Activated T-cell treated with anti-CD3 and anti-CD28 coated beads, Interleukin-2, amount 50 U/mL, for 4 hours (primary cell): ENCODE measurements at regions not wholly inside any gene's neighbourhood (a gene's known extent, or its start where the extent isn't known, plus 50 kb on each side); places are given as distances from the start of the nearest gene placed in this dataset.
"Not testable (repeated sequence)": the region's sequence is repeated elsewhere in the genome, so short reads cannot be mapped to it uniquely, and the experiment has no call there.

ENCODE experiments used
- ATAC-seq, 2 donors: fragments of 200-7000 bp; cut with Tn5 transposase; one replicate each; pipeline ENCODE4 v1.10.0; 2021
- DNase-seq: peaks from one replicate; pipeline ENCODE4 v3.0.0-alpha.2; 2020
- H3K27me3 Mint-ChIP-seq: one replicate; pipeline ENCODE4 v1.8.0; 2021; ENCODE audit warnings: low read depth, mixed read lengths
- H3K36me3 Mint-ChIP-seq: one replicate; pipeline ENCODE4 v1.8.0; 2022; ENCODE audit warnings: mixed read lengths; ENCODE audit not compliant: insufficient read depth
- H3K4me1 Mint-ChIP-seq: one replicate; pipeline ENCODE4 v1.8.0; 2021; ENCODE audit warnings: low read depth, mixed read lengths
- H3K4me3 Mint-ChIP-seq: one replicate; pipeline ENCODE4 v1.8.0; 2021; ENCODE audit warnings: mild to moderate bottlenecking, moderate library complexity, mixed read lengths
- H3K9me3 Mint-ChIP-seq: one replicate; pipeline ENCODE4 v1.8.0; 2021; ENCODE audit warnings: mixed read lengths

- DNase-seq: no peak
- ATAC-seq: no peak
- no peaks in the 10 kb centered on the region for H3K4me1 Mint-ChIP-seq
- no peaks in the 10 kb centered on the region for H3K9me3 Mint-ChIP-seq
- no peaks in the 10 kb centered on the region for H3K27me3 Mint-ChIP-seq
- H3K36me3 Mint-ChIP-seq: no peaks in the 10 kb centered on the region
- no peak overlapping the region for H3K4me3 Mint-ChIP-seq
Observed at GRCh38 chr3:21989341-21990042, 238.5 kb upstream of the ZNF385D start.

- Mint-ChIP-seq H3K4me1 (no peaks in the 10 kb centered on the region), H3K9me3 (no peaks in the 10 kb centered on the region), H3K27me3 (no peaks in the 10 kb centered on the region), H3K4me3 (no peak overlapping the region), H3K36me3 (no peaks in the 10 kb centered on the region)
- DNase-seq (no peak), ATAC-seq (no peak)
Observed at GRCh38 chr3:21991061-21991460, 240.1 kb upstream of the ZNF385D start.

DNA sequence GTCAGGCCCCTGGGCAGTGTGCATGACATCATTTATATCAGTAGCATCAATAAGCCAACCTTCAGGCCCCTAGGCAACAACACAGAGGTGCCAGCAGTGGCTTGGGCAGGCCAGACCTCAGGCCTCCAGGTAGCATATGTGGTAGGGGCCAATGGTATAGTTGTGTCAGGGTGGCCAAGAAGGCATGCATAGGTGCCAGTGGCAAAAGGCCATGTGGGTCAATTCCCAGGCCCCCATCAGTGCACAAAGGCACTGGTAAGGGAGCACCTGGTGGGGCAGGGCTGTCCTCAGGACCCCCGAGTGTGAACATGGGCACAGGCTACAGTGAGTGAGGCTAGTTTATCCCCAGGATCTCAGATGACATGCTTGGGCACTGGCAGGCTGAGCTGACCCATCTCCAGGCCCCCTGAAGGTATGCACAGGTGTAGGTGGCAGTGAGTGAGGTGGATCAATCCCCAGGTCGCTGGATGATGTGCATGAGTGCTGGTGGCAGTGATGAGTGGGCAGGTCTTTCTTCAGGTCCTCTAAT, 244.1 kb upstream of the ZNF385D start:
- no peak overlapping the region for H3K4me3 Mint-ChIP-seq
- H3K4me1 Mint-ChIP-seq: no peaks in the 10 kb centered on the region
- ATAC-seq: no peak
- no peak for DNase-seq
- H3K36me3 Mint-ChIP-seq: no peaks in the 10 kb centered on the region
- peaks cover 3% of the 10 kb centered on the region for H3K9me3 Mint-ChIP-seq
- no peaks in the 10 kb centered on the region for H3K27me3 Mint-ChIP-seq

- no peaks in the 10 kb centered on the region for H3K4me1 Mint-ChIP-seq
- H3K36me3 Mint-ChIP-seq: no peaks in the 10 kb centered on the region
- peaks cover 3% of the 10 kb centered on the region for H3K9me3 Mint-ChIP-seq
- H3K4me3 Mint-ChIP-seq: no peak overlapping the region
- ATAC-seq (no peak), DNase-seq (no peak)
- H3K27me3 Mint-ChIP-seq: no peaks in the 10 kb centered on the region
Observed at GRCh38 chr3:22007368-22007767, 256.4 kb upstream of the ZNF385D start.

GRCh38 chr3:22010997-22011396, 260.0 kb upstream of the ZNF385D start:
- H3K4me3 Mint-ChIP-seq: no peak overlapping the region
- no peaks in the 10 kb centered on the region for H3K36me3 Mint-ChIP-seq
- peaks cover 6% of the 10 kb centered on the region for H3K9me3 Mint-ChIP-seq
- H3K27me3 Mint-ChIP-seq: no peaks in the 10 kb centered on the region
- DNase-seq (no peak), ATAC-seq (no peak)
- no peaks in the 10 kb centered on the region for H3K4me1 Mint-ChIP-seq

DNA sequence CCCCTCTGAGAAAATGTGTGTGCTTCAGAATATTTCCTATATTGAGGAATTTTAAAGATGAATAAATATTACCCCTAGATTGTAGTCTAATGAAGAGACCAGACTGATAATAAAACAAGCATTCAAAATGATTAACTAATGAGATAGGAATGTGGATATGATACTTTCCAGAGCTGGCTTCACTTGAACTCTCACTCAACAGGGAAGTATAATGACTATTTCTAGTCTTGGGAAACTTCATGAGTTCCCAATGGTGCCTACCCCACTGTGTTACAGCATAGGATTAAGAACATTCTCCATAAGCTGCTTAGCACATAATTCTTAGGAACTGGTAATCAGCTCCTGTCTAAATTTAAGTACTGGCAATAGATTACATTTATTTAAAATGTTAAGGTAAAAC, 261.5 kb upstream of the ZNF385D start:
- H3K4me1 Mint-ChIP-seq: no peaks in the 10 kb centered on the region
- H3K27me3 Mint-ChIP-seq: no peaks in the 10 kb centered on the region
- ATAC-seq: no peak
- no peak for DNase-seq
- H3K9me3 Mint-ChIP-seq: peaks cover 6% of the 10 kb centered on the region
- no peak overlapping the region for H3K4me3 Mint-ChIP-seq
- no peaks in the 10 kb centered on the region for H3K36me3 Mint-ChIP-seq

DNA sequence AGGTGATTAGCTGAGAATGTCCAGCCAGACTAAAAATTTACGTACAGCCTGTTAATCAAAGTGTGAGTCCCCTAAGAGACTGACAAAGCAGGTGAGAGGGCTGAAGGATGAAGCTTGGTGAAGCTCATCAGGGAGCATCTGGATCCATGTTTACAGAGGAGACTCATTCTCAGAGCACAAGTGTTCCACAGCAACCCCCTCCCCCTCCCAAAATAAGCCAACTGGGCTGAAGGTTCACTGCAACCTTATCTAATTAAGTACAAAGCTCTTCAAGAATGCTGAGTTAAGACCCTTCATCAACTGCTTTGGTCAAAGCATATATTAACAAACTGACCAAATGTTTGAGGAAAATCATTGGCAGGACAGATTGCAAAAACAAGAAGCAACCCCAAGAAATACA, 262.6 kb upstream of the ZNF385D start:
- Mint-ChIP-seq H3K27me3 (no peaks in the 10 kb centered on the region), H3K36me3 (no peaks in the 10 kb centered on the region), H3K4me1 (no peaks in the 10 kb centered on the region), H3K9me3 (peaks cover 6% of the 10 kb centered on the region), H3K4me3 (no peak overlapping the region)
- no peak for DNase-seq
- ATAC-seq: no peak

GRCh38 chr3:22016197-22016596, 265.2 kb upstream of the ZNF385D start:
- ATAC-seq: no peak
- H3K4me3 Mint-ChIP-seq: no peak overlapping the region
- no peaks in the 10 kb centered on the region for H3K27me3 Mint-ChIP-seq
- no peaks in the 10 kb centered on the region for H3K4me1 Mint-ChIP-seq
- no peaks in the 10 kb centered on the region for H3K36me3 Mint-ChIP-seq
- DNase-seq: no peak
- peaks cover 11% of the 10 kb centered on the region for H3K9me3 Mint-ChIP-seq

DNA sequence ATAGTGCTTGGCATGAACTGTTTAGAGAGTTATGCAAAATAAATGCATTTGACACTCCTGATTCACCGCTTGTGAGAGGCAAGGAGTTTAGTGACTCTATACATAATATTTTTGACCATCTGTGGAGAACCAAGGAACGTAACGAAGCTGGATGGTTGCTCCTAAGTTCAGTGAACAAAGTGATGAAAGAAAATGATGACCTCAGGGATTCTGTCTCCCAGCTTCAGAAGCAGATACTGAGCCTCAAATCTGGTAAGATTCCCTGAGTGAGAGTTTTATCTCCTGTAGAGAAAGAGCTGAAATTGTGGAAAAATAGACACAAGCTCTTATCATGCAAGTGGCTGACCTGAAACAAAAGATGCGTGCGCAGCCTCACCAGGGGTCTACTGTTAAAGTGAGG, 273.6 kb upstream of the ZNF385D start:
- H3K36me3 Mint-ChIP-seq, H3K27me3 Mint-ChIP-seq, DNase-seq, ATAC-seq, H3K4me1 Mint-ChIP-seq, H3K4me3 Mint-ChIP-seq: not testable (repeated sequence)
- H3K9me3 Mint-ChIP-seq: peaks cover 11% of the 10 kb centered on the region

DNA sequence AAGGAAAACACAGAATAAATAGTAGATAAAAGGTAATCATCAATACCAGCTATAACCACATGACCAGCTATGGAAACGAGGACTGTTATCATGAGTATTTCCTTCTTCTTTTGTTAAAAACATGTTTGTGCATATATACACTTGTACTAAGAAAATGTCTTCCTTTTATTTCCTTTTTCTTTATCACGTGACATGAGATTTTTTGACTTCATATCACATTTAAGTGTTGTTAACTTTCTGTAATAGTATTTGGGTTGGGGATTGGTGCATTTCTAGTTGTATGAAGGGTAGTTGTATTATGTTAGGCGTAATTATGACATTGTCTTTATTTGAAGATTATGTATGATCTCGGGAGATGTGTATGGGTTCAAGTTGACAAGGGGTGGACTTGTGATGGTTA, 278.5 kb upstream of the ZNF385D start:
- peaks cover 7% of the 10 kb centered on the region for H3K9me3 Mint-ChIP-seq
- no peaks in the 10 kb centered on the region for H3K36me3 Mint-ChIP-seq
- no peak for ATAC-seq
- H3K27me3 Mint-ChIP-seq: no peaks in the 10 kb centered on the region
- no peak for DNase-seq
- no peaks in the 10 kb centered on the region for H3K4me1 Mint-ChIP-seq
- H3K4me3 Mint-ChIP-seq: no peak overlapping the region

DNA sequence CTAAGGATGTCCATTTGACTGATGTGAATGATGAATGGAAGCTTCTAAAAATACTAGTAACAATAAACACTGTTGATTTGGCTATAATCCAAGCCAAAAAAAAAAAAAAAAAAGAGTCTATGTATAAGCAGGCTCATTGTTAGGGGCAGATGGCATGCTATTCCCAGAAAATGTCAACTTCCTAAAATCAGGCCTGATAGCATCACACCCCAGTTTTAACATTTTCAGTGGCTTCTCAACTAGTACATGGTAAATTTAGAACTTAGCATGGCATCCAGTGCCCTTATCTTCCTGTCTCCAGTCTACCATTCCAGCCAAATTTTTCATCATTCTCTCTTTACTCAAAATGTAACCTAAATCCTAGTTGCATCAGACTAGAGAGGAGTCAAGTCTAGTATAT, 288.2 kb upstream of the ZNF385D start:
- ATAC-seq (no peak), DNase-seq (no peak)
- Mint-ChIP-seq H3K4me1 (no peaks in the 10 kb centered on the region), H3K4me3 (no peak overlapping the region), H3K36me3 (no peaks in the 10 kb centered on the region), H3K9me3 (peaks cover 9% of the 10 kb centered on the region), H3K27me3 (no peaks in the 10 kb centered on the region)

DNA sequence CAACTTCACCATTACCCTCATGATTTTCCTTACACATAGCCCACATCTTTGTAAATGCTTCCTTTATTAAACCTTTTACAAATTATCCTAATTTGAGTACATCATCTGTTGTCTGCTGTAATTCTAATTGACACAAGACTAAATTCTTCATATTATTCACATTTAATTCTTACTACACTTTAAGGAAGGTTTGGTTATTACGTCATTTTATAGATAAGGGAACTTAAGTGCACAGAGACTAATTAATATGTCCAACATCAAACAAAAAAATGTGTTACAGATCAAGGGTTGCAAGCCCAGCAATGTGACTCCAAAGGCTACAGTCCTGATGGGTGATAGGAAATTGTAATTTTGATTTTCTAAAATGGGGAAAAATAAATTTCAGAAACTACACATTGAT, 289.1 kb upstream of the ZNF385D start:
- Mint-ChIP-seq H3K27me3 (no peaks in the 10 kb centered on the region), H3K4me1 (no peaks in the 10 kb centered on the region), H3K4me3 (no peak overlapping the region), H3K9me3 (peaks cover 12% of the 10 kb centered on the region), H3K36me3 (no peaks in the 10 kb centered on the region)
- ATAC-seq (no peak), DNase-seq (no peak)

DNA sequence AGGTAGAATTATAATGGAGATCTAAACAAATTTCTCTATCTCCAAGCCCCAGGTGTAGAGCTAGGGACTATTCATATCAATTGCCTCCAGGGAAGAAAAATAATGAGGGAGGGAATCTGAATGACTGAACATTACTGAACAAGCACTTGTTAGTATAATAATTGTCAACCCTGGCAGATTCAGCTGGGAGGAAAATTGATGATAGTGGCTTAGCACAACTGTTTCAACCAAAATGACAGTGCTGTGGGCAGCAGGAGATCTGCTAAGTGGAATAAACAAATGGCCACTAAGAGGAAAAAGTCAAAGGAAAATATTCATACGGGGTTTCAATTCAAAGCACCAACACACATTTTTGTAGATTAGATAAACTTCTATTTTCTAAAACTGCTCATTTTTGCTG, 294.9 kb upstream of the ZNF385D start:
- no peaks in the 10 kb centered on the region for H3K36me3 Mint-ChIP-seq
- ATAC-seq (no peak), DNase-seq (no peak)
- H3K4me3 Mint-ChIP-seq: no peak overlapping the region
- H3K4me1 Mint-ChIP-seq: no peaks in the 10 kb centered on the region
- peaks cover 6% of the 10 kb centered on the region for H3K9me3 Mint-ChIP-seq
- H3K27me3 Mint-ChIP-seq: no peaks in the 10 kb centered on the region

DNA sequence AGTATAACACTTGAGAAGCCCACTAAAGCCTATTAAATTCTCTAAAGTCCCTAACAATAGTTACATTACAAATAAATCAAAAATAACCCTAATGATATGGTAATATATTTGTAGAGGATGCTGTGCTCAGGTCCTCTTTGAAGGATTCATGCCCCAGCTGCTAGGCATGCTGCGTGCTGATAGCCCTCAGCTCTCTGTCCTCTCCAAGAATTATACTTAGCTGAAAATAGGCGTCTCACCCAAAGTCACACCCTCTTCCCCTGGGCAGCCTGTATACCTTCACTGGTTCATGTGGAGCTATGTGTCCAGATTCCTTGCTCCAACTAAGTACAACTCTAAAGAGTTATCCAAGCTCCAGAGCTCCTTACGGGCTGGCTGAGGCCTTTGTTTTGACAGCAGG, 312.5 kb upstream of the ZNF385D start:
- no peaks in the 10 kb centered on the region for H3K36me3 Mint-ChIP-seq
- DNase-seq (no peak), ATAC-seq (no peak)
- H3K4me3 Mint-ChIP-seq: no peak overlapping the region
- H3K4me1 Mint-ChIP-seq: no peaks in the 10 kb centered on the region
- H3K27me3 Mint-ChIP-seq: no peaks in the 10 kb centered on the region
- peaks cover 8% of the 10 kb centered on the region for H3K9me3 Mint-ChIP-seq

DNA sequence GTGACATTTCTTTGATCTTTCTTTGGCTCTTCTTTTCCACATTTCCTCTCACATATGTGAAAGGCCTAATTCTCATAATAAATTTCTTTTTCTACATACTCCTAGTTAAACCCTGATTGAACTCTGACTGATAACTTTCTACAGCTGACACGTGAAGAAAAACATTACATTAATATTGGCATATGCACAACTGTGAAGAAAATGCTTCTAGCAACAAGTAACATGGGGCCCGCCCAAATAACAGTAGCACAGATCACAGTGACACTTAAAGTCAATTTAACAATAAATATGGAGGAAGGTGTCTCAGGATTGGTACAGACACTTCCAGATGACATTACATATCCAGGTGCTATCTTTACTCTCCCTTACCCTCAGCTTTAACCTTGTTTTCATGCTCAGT, 317.6 kb upstream of the ZNF385D start:
- no peaks in the 10 kb centered on the region for H3K4me1 Mint-ChIP-seq
- H3K27me3 Mint-ChIP-seq: no peaks in the 10 kb centered on the region
- ATAC-seq (no peak), DNase-seq (no peak)
- peaks cover 12% of the 10 kb centered on the region for H3K9me3 Mint-ChIP-seq
- no peaks in the 10 kb centered on the region for H3K36me3 Mint-ChIP-seq
- H3K4me3 Mint-ChIP-seq: no peak overlapping the region
